DMS153 treated with DMSO at 0.1 percent for 48 hours (cell line): ENCODE measurements at regions not wholly inside any gene's neighbourhood (a gene's known extent, or its start where the extent isn't known, plus 50 kb on each side); places are given as distances from the start of the nearest gene placed in this dataset.
A peak's percentile ranks its signal among the peaks of the same experiment; 100 is the strongest.
"Not testable (repeated sequence)": the region's sequence is repeated elsewhere in the genome, so short reads cannot be mapped to it uniquely, and the experiment has no call there.

Source experiments
- DNase-seq: peaks from one replicate; lab custom pipeline; 2025; ENCODE audit not compliant: unreplicated experiment; lab: John Stamatoyannopoulos, UW

DNA sequence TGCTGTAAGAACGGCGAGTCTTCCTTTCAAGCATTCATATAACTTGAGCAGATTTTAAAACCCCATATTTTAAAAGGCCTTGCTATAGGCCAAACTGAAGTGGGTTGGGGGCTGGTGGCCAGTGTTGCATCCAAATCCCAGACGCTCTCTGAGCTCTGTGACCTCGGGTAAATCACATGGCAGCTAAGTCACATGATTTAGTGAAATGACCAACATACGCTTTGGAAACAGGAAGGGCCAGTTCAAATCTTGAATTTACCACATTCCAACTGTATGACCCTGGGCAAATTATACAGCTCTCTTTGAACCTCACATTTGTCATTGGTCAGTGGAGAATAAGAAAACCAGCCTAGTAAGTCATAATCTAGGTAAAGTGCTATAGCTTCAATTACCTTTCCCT, 519.3 kb downstream of the HAPSTR1 start:
- DNase-seq, result no peak

GRCh38 chr16:9612267-9612666, 520.8 kb downstream of the HAPSTR1 start:
- no peak for DNase-seq

DNA sequence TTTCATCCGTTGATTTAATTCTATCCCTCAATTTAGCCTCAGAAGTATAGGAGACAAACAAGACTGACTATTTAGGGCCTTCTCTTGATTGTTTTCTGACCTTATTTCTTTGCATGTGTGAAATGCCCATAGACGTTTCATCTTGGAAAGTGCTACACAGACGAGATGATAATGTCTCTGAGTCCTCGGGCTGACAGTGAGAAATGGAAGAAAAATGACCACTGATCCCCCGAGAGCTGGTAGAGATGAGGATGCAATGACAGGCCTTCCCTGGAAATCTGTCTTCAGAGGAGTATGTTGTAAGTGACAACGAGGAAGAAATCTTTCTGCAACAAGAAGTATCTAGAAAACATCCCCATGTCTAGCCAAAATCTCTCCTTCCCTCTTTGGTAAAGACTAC, 522.9 kb downstream of the HAPSTR1 start:
- DNase-seq, result no peak

DNA sequence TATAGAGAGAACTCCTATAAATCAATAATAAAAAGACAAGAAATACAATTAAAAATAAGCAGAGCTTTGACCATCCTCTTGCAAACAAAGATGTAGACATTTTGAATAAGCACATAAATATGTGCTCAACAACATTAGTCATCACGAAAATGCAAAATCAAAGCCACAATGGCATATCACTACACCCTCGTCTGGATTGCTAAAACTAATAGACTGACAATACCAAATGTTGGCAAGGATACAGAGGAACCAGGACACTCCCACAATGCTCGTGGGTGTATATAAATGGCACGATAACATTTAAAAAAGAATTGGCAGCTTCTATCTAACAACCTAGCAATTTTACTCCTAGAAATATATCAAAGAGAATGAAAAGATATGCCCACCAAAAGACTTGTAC, 530.8 kb downstream of the HAPSTR1 start:
- no peak for DNase-seq

DNA sequence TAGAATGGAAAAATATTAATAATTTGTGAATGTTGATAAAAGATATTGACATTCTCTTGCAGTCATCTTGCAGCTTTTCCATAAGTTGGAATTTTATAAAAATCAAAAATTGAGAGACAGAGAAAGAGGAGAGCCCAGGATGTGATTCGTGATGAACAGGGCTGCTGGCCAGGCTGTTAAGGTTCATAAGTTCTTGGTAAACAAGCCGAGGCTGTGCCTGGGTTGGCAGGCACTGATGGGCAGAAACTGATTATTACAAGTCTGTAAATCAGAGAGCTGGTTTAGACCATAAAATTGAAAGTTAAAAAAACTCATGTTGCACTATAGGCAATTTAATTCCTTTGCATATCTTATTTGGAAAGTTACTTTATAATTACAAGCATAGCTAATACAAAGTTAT, 533.7 kb downstream of the HAPSTR1 start:
- no peak for DNase-seq

- DNase-seq, result no peak
These were observed 536.0 kb downstream of the HAPSTR1 start for GRCh38 chr16:9627427-9627826.

DNA sequence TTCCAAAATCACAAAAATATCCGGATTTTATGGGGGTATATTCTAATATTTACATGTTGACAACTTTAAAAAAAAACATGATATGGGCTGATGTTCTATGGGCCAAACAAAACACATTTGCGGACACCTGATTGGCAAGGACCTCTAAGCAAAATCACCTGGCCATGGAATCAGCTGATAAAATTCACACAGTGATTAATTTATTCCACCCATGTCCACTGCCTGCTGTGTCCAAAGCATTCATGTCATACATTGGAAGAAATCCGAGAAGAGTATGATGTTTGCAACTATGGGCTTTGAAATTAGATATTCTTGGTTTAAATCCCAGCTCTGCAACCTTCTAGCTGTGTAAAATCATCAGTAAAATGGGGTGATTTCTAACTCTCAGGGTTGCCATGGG, 538.7 kb downstream of the HAPSTR1 start:
- DNase-seq, result no peak

DNA sequence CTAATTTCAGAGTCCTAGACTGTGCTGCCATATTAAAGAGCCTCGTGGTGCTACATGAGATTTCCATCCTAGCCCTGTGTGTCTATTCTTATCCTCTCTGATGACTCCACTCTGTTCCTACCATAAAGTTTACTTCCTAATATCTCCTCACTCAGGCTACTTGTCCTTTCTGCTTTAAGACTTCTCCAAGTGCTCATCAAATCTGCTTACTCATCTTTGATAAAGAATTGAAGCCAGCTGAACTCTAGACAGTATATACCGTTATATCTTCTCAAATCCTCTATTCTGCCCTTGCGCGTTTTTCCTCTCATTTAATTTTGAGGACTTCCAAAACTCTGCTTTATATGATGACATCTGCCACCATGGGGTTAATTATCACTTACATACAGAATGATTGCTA, 539.5 kb downstream of the HAPSTR1 start:
- no peak for DNase-seq

DNA sequence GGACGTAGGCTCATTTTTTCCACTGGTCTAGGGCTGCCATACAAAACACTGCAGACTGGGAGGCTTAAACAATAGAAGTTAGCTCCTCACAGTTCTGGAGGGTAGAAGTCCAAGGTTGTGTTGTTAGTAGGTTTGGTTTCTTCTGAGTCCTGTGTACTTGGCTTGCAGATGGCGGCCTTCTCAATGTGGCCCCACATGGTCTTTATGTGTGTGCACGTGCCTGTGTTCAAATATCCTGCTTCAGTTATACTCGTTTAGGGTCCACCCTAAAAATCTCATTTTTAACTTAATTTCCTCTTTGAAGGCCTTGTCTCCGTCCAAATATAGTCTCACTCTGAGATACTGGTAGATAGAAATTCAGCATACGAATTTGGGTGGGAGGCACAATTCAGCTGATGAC, 542.4 kb downstream of the HAPSTR1 start:
- DNase-seq, result no peak

DNA sequence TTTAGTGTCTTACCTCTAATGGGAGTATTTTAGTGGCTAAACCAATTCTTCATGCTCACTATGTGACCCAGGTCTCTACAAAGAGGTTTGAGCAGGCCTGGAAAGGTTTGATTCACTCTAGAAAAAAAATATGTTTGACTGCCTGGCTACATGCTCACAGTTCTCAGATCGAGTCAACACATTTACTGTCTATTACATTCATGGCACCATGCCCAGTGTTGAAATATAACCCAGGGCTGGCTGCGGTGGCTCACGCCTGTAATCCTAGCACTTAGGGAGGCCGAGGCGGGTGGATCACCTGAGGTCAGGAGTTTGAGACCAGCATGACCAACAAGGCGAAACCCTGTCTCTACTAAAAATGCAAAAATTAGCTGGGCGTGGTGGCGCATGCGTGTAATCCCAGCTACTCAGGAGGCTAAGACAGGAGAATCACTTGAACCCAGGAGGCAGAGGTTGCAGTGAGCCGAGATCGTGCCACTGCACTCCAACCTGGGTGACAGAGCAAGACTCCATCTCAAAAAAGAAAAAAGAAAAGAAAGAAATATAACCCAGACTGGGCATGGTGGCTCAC, 543.8 kb downstream of the HAPSTR1 start:
- not testable (repeated sequence) for DNase-seq

DNA sequence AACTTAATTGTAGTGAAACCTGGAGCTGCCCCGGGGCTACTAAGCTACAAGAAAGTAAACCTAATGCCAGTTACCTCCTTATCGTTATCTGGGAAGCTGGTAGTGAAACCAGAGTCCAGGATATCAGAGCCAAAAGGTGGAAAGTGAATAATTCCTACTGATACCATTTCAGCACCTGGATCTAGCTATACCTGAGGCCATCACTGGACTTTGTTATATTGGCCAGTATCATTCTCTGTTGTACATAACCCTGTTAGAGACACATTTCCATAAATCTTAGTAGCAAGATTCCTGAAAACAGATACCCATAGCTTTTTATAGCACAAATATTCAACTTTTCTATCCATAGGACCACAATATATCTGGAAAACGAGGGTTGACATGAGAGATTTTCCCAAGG, 538.0 kb downstream of the GRIN2A start:
- DNase-seq, result no peak

DNA sequence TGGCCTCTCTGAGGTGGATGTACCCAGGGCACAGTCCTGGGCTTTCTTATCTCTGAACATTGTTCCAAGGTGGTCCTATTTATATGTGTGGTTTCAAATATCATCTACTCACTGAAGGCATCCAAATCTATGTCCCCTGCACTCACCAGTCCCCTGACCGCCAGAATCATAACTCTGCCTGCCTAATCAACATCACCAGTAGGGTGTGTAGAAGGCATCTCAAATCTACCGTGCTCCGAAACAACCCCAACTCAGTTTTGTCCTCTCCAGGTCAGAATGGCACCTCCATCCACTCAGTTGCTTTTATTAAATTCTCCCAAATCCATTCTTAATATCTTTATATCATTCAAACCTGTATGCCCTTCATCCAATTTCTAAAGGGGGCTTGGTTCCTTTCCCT, 536.3 kb downstream of the GRIN2A start:
- DNase-seq, result no peak

- peak; percentile 51 for DNase-seq
These were observed 534.1 kb downstream of the GRIN2A start for GRCh38 chr16:9647981-9648701.

- DNase-seq, result no peak
These were observed 531.9 kb downstream of the GRIN2A start for GRCh38 chr16:9650284-9650683.

GRCh38 chr16:9655051-9655450, 527.2 kb downstream of the GRIN2A start:
- no peak for DNase-seq

DNA sequence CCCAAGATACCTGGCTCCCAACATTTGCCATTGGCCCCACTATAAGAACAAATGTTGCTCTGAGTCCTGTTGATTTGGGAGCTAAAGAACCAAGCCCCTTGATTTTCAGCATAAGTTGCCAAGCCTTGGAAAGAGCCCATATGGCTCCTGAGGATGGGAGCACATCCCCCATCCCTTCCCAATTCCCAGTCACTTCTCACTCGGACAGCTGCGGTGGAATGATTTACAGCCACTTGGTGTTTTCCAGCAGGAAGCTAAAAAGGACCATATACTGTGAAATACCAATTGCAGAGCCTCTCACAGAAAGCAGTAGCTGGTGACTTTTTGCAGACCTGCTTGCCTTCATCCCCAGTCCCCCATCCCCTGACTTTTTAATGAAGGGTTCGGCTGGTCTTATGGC, 524.6 kb downstream of the GRIN2A start:
- DNase-seq, result no peak

DNA sequence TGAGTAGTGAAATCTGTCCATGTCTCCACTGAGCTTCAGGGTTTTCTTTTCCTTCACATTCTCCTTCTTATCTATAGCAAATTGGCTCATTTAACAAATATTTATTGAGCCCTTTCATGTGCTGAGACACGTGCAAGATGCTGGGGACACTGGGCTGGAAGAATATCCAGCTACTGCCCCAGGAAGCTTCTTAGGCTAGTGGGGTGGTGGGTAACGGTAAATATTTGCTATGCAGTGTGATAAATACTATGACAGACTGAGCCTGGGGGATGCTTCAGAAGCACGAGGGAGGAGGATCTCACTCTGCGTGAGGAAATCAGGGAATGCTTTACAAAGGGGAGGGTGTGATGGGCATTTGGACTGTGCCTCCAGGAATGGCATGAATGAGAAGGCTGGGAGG, 524.1 kb downstream of the GRIN2A start:
- DNase-seq, result no peak

DNA sequence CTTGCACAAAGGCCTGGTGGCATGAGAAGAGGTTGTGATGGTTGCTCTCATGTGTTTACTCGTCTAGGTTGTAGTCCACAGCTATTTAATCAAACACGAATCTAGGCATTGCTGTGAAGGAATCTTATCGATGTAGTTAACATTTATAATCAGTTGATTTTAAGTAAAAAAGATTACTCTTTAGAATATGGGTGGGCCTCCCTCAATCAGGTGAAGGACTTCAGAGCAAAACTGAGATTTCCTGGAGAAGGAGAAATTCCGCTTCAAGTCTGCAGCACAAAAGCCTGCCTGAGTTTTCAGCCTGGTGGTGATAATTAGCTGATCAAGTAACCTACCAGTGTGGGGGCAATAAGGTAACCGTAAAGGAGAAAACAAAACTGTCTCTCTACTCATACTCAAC, 523.6 kb downstream of the GRIN2A start:
- DNase-seq, result no peak

GRCh38 chr16:9660898-9661297, 521.3 kb downstream of the GRIN2A start:
- DNase-seq, result peak; percentile 84

DNA sequence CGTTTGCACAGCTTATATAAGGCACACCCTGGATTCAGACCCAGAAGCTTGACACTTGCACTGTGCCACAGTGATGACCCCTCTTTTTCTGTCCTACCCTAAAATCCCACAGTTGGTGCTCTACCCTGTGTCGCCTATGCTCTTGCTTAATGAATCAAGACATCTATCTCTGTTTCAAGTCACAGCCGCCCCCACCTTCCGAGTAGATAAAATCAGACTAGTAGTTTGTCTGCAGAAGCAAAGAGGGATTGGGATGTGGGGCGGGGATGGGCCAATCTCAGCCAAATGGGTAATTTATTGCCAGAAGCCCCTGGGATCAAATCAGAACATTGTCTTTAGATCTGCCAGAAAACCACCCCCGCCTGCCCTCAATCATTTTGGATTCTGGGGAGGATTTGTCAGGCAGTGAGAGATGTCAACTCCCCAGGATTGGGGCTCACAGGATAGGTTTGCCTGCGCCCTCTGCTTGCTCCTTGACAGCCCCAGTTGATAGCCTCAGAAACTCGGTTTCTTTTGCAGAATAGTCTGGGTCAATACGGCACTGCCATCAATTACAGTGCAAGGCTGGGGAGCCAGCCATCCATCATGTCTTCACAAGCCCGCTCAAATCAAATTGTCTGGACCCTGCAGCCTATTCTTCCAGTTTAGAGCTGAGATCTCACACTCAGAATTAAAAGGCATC, 520.8 kb downstream of the GRIN2A start:
- no peak for DNase-seq

- no peak for DNase-seq
These were observed 518.6 kb downstream of the GRIN2A start for GRCh38 chr16:9663588-9663987.

DNA sequence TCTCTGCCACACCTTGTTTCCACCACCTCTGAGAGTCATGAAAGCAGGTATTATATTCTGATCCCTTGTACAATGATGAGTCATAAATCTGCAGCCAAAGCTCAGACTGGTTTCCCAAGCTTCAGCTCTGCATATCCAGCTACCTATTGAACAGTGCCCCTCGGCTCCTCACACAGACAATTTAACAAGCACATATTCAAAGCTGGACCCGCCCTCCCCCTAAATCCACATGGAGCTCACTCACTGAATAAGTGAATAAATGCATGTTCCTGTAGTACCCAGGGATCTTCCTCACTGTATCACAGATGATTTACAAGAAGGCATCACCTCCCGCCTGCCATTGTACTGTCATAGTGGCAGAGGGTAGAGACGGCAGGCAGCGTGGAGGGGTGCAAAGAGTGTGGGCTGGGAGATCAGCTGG, 516.4 kb downstream of the GRIN2A start:
- peak; percentile 72 for DNase-seq
